IMR-90 (cell line): ENCODE measurements at regions not wholly inside any gene's neighbourhood (a gene's known extent, or its start where the extent isn't known, plus 50 kb on each side); places are given as distances from the start of the nearest gene placed in this dataset.
A peak's percentile ranks its signal among the peaks of the same experiment; 100 is the strongest.

Experiments
- ATAC-seq: fragments of 200-7000 bp; cut with Tn5 transposase; 2 replicates; pipeline ENCODE4 v1.9.1; 2020; ENCODE audit warnings: low read depth, mild to moderate bottlenecking, moderate library complexity
- BruUV-seq: library from RNA; stranded (reverse); fragments of 400-500 nt; replicated peaks from 2 replicates; lab custom pipeline; 2021; lab: Mats Ljungman, UMichigan
- CTCF ChIA-PET: fragments of 300-600 bp; formaldehyde crosslinking; extraction: SDS; loops from one replicate; lab custom pipeline; 2021; ENCODE audit warnings: antibody characterized with exemption; lab: Yijun Ruan, JAX
- POLR2A ChIA-PET: fragments of 300-600 bp; sonication (Branson Sonifier 250); formaldehyde crosslinking; loops from one replicate; lab custom pipeline; 2022; ENCODE audit warnings: antibody characterized with exemption; ENCODE audit not compliant: unreplicated experiment; lab: Charles Lee
- DNase-seq: peaks from one replicate; pipeline ENCODE4 v3.0.0; 2013
- H2AFZ ChIP-seq: replicated peaks from 2 replicates; pipeline ENCODE3; 2013; ENCODE audit warnings: low read length, mild to moderate bottlenecking; ENCODE audit not compliant: poor library complexity
- H2AK5ac ChIP-seq: 2 replicates; pipeline ENCODE4 v1.6.1; 2013; ENCODE audit warnings: low read depth, low read length, inconsistent platforms
- H2AK9ac ChIP-seq: replicated peaks from 2 replicates; pipeline ENCODE3; 2013; ENCODE audit warnings: mild to moderate bottlenecking, low read depth, low read length, moderate library complexity; ENCODE audit not compliant: poor library complexity
- H2BK120ac ChIP-seq: 2 replicates; pipeline ENCODE4 v1.6.1; 2013; ENCODE audit warnings: low read depth, low read length, inconsistent platforms
- H2BK15ac ChIP-seq: 3 replicates; pipeline ENCODE4 v1.6.1; 2013; ENCODE audit warnings: low read depth, low read length, inconsistent platforms
- H2BK20ac ChIP-seq: 2 replicates; pipeline ENCODE4 v1.6.1; 2013; ENCODE audit warnings: low read depth, mild to moderate bottlenecking, inconsistent platforms, low read length, moderate library complexity
- H2BK5ac ChIP-seq: 2 replicates; pipeline ENCODE4 v1.6.1; 2013; ENCODE audit warnings: mild to moderate bottlenecking, low read depth, low read length, inconsistent platforms; ENCODE audit not compliant: poor library complexity, severe bottlenecking
- H3K14ac ChIP-seq: replicated peaks from 2 replicates; pipeline ENCODE4 v1.6.1; 2013; ENCODE audit warnings: low read depth, low read length, inconsistent platforms
- H3K18ac ChIP-seq: 2 replicates; pipeline ENCODE4 v1.6.1; 2013; ENCODE audit warnings: low read depth, low read length, control low read depth
- H3K23ac ChIP-seq: 2 replicates; pipeline ENCODE4 v1.6.1; 2013; ENCODE audit warnings: low read depth, low read length, inconsistent platforms
- H3K27ac ChIP-seq: 2 replicates; pipeline ENCODE4 v1.5.1; 2013; ENCODE audit warnings: mild to moderate bottlenecking, control low read depth, low read length; ENCODE audit not compliant: insufficient read depth
- H3K27me3 ChIP-seq: 2 replicates; pipeline ENCODE4 v1.6.1; 2013; ENCODE audit warnings: low read length; ENCODE audit not compliant: control insufficient read depth, insufficient read depth
- H3K36me3 ChIP-seq: 2 replicates; pipeline ENCODE4 v1.6.1; 2013; ENCODE audit warnings: low read length, mixed read lengths; ENCODE audit not compliant: control insufficient read depth, insufficient read depth
- H3K4ac ChIP-seq: 2 replicates; pipeline ENCODE4 v1.6.1; 2013; ENCODE audit warnings: low read depth, low read length, inconsistent platforms
- H3K4me1 ChIP-seq: 2 replicates; pipeline ENCODE4 v1.6.1; 2013; ENCODE audit warnings: low read length, mixed read lengths; ENCODE audit not compliant: control insufficient read depth, insufficient read depth
- H3K4me2 ChIP-seq: 2 replicates; pipeline ENCODE4 v1.6.1; 2013; ENCODE audit warnings: low read depth, mild to moderate bottlenecking, control low read depth, low read length, moderate library complexity
- H3K4me3 ChIP-seq: 2 replicates; pipeline ENCODE4 v1.5.1; 2013; ENCODE audit warnings: low read depth, mild to moderate bottlenecking, control low read depth, low read length, moderate library complexity; ENCODE audit not compliant: insufficient read depth
- H3K56ac ChIP-seq: 2 replicates; pipeline ENCODE4 v1.6.1; 2013; ENCODE audit warnings: low read length, inconsistent platforms; ENCODE audit not compliant: insufficient read depth; ENCODE audit errors: extremely low read depth
- H3K79me1 ChIP-seq, 2 experiments: 2 replicates each; pipeline ENCODE4 v1.6.1; 2013; ENCODE audit warnings: low read length in 2 of 2, inconsistent platforms in 1 of 2, low read depth in 1 of 2
- H3K9ac ChIP-seq: 2 replicates; pipeline ENCODE4 v1.6.1; 2013; ENCODE audit warnings: low read depth, low read length, control low read depth
- H3K9me1 ChIP-seq: 2 replicates; pipeline ENCODE4 v1.6.1; 2013; ENCODE audit warnings: low read length, inconsistent platforms; ENCODE audit not compliant: insufficient read depth
- H3K9me3 ChIP-seq: 2 replicates; pipeline ENCODE4 v1.6.1; 2013; ENCODE audit warnings: low read length; ENCODE audit not compliant: control insufficient read depth, insufficient read depth
- H4K20me1 ChIP-seq: 2 replicates; pipeline ENCODE4 v1.6.1; 2013; ENCODE audit warnings: low read length, inconsistent platforms; ENCODE audit not compliant: insufficient read depth
- H4K5ac ChIP-seq: 2 replicates; pipeline ENCODE4 v1.6.1; 2013; ENCODE audit warnings: mild to moderate bottlenecking, low read depth, low read length, control low read depth
- H4K8ac ChIP-seq, 2 experiments: 2 replicates each; pipeline ENCODE4 v1.6.1; 2013; ENCODE audit warnings: low read depth in 2 of 2, low read length in 2 of 2, control low read depth in 1 of 2, inconsistent platforms in 1 of 2
- H4K91ac ChIP-seq: 2 replicates; pipeline ENCODE4 v1.6.1; 2013; ENCODE audit warnings: low read depth, low read length, inconsistent platforms; ENCODE audit not compliant: insufficient read depth
- BHLHE40 ChIP-seq: fragments of 150-350 bp; IDR thresholded peaks from 2 replicates; pipeline ENCODE4 v1.6.1; 2016; ENCODE audit warnings: mild to moderate bottlenecking, low read depth, low read length
- CHD1 ChIP-seq: IDR thresholded peaks from 2 replicates; pipeline ENCODE4 v1.6.1; 2012; ENCODE audit warnings: low read depth, low read length, improper control_type of control experiment
- FOS ChIP-seq: fragments of 150-350 bp; IDR thresholded peaks from 2 replicates; pipeline ENCODE4 v1.6.1; 2016; ENCODE audit warnings: low read depth, low read length
- MAZ ChIP-seq: IDR thresholded peaks from 2 replicates; pipeline ENCODE4 v1.6.1; 2012; ENCODE audit warnings: low read depth, mild to moderate bottlenecking, low read length, improper control_type of control experiment, moderate library complexity, borderline replicate concordance
- POLR2A ChIP-seq: IDR thresholded peaks from 2 replicates; pipeline ENCODE4 v1.6.1; 2012; ENCODE audit warnings: mild to moderate bottlenecking, low read depth, low read length
- RCOR1 ChIP-seq: IDR thresholded peaks from 2 replicates; pipeline ENCODE4 v1.6.1; 2012; ENCODE audit warnings: mild to moderate bottlenecking, low read length, improper control_type of control experiment; ENCODE audit not compliant: insufficient replicate concordance
- SMC3 ChIP-seq: fragments of 150-350 bp; IDR thresholded peaks from 2 replicates; pipeline ENCODE4 v1.6.1; 2016; ENCODE audit warnings: low read depth, mild to moderate bottlenecking, antibody characterized with exemption, low read length, moderate library complexity
- whole genome bisulfite sequencing, 2 experiments: methylation state at CpG; one replicate each; pipeline versions ENCODE4 v1.1.5 to v1.1.7; 2013; ENCODE audit warnings: missing lambda C conversion rate in 2 of 2; ENCODE audit not compliant: insufficient read length in 1 of 2; ENCODE audit errors: extremely low coverage in 2 of 2; 5-methylcytosine and 5-hydroxymethylcytosine counted together
- dilution Hi-C: fragments of 300-500 bp; cut with HindIII; formaldehyde crosslinking; loops from one replicate; pipeline ENCODE4 v1.14.3; 2018; ENCODE audit warnings: low sequenced_read_pairs; ENCODE audit not compliant: unreplicated experiment
- in situ Hi-C: fragments of 300-500 bp; cut with MboI; formaldehyde crosslinking; loops from 3 replicates; pipeline ENCODE4 v1.14.3; 2019; ENCODE audit warnings: low sequenced_read_pairs, inconsistent platforms, mixed read lengths
- intact Hi-C: fragments of 100-400 bp; cut with micrococcal nuclease; formaldehyde crosslinking; loops from 2 replicates; pipeline ENCODE4 v1.10.0; 2022
- TF ChIP-seq, protein P1 (sequence below): conservative IDR thresholded peaks from 2 replicates; pipeline ENCODE4 v1.5.1; 2012; ENCODE audit warnings: mild to moderate bottlenecking, low read depth, low read length, improper control_type of control experiment

DNA sequence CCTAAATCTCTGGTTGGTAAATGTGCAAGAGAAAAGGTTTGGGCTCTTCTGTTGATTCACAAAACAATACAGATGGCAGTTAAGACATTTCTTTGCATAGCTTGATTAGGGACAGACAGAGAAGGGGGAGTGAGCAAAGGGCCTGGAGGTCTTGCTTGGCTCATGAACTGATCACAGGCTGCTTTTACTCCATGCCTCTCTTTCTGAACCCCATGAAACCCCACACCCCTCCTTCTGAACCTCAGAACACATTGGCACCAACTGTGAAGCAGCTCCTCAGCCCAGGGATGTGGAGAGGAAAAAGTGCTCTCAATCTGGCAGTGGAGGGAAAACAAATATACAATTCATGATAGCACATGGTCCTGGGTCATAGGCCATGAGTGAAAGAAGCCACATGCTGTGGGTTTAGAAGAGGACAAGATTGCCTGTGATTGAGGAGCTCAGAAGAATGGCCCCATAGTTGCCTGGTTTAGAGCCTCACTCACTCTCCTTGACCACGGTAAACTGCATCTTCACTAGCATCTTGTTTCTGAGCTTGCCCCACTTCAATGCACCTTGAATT is 111.6 kb upstream of the GADD45A start:
- H2BK15ac ChIP-seq: peak overlapping the region; percentile 31; the same call in 1 of the 3 replicates

More for the DNA sequence above, 111.6 kb upstream of the GADD45A start:
- BruUV-seq: no TSS peak
- Histone ChIP-seq H3K4me3 (no peak overlapping the region), H4K5ac (no peak overlapping the region), H3K23ac (peak overlapping the region; percentile 18; the same call in 1 of the 2 replicates), H3K27me3 (no peaks in the 10 kb centered on the region), H4K8ac (no peak overlapping the region; a peak in 1 of 4 replicates), H2BK20ac (peak overlapping the region; percentile 29; the same call in 1 of the 2 replicates), H4K91ac (peak overlapping the region; percentile 11; the same call in 1 of the 2 replicates), H3K9ac (no peak overlapping the region), H3K9me3 (no peaks in the 10 kb centered on the region), H3K56ac (no peak overlapping the region), H3K9me1 (peaks cover 19% of the 10 kb centered on the region), H2BK120ac (peak overlapping the region; percentile 30; the same call in 1 of the 2 replicates), H3K27ac (no peak overlapping the region), H3K4me2 (peak overlapping the region; percentile 24; the same call in 1 of the 2 replicates), H3K18ac (peak overlapping the region; percentile 13; the same call in 1 of the 2 replicates), H3K36me3 (no peaks in the 10 kb centered on the region), H2AK9ac (no peak overlapping the region), H4K20me1 (no peaks in the 10 kb centered on the region), H3K4ac (peak overlapping the region; percentile 27), H3K4me1 (peaks cover 24% of the 10 kb centered on the region), H3K79me1 (no peaks in the 10 kb centered on the region), H3K14ac (0 out of 2 replicates have a peak overlapping the region, but pooled peaks have one; percentile 1), H2BK5ac (no peak overlapping the region), H2AK5ac (peak overlapping the region; percentile 59; the same call in 1 of the 2 replicates), H2AFZ (peak overlapping the region; percentile 50)
- ChIA-PET CTCF (interaction anchor here (0.7 to 3.8 kb wide), 3 partner anchors 11 to 187 kb away, joined by 3 to 16 read pairs (median 3); no protein-coding TSS in a partner anchor), POLR2A (no interaction called here)
- intact Hi-C loops: no loop called here
- in situ Hi-C loops: loop anchor here (25.0 kb wide), 1 partner anchor 114 kb away; the partner anchor contains the start of gene GADD45A
- WGBS, 2 experiments: no CpG with 5 or more reads among the region's 1 CpG
- DNase-seq (peak; percentile 54), ATAC-seq (peak; percentile 11)
- dilution Hi-C loops: no loop called here
- TF ChIP-seq MAZ: no peak
- TF ChIP-seq, protein P1, sequence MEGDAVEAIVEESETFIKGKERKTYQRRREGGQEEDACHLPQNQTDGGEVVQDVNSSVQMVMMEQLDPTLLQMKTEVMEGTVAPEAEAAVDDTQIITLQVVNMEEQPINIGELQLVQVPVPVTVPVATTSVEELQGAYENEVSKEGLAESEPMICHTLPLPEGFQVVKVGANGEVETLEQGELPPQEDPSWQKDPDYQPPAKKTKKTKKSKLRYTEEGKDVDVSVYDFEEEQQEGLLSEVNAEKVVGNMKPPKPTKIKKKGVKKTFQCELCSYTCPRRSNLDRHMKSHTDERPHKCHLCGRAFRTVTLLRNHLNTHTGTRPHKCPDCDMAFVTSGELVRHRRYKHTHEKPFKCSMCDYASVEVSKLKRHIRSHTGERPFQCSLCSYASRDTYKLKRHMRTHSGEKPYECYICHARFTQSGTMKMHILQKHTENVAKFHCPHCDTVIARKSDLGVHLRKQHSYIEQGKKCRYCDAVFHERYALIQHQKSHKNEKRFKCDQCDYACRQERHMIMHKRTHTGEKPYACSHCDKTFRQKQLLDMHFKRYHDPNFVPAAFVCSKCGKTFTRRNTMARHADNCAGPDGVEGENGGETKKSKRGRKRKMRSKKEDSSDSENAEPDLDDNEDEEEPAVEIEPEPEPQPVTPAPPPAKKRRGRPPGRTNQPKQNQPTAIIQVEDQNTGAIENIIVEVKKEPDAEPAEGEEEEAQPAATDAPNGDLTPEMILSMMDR: no peak
- no peak for TF ChIP-seq CHD1
- TF ChIP-seq RCOR1: no peak
- no peak for TF ChIP-seq FOS
- no peak for TF ChIP-seq SMC3
- TF ChIP-seq POLR2A: no peak
- no peak for TF ChIP-seq BHLHE40
